ENCODE measurements at regions not wholly inside any gene's neighbourhood (a gene's known extent, or its start where the extent isn't known, plus 50 kb on each side); places are given as distances from the start of the nearest gene placed in this dataset.

GRCh38 chr2:104358122-104358521, 495.8 kb upstream of the POU3F3 start:
- CTCF ChIA-PET, result no interaction called here
- Histone ChIP-seq H3K9me3 (ENCODE audit: control insufficient read depth, insufficient read depth, low read length) (peaks cover 29% of the 10 kb centered on the region), H3K4me3 (ENCODE audit: low read depth, low read length) (no peak overlapping the region), H3K27ac (ENCODE audit: low read depth, low read length) (no peak overlapping the region), H3K27me3 (ENCODE audit: control insufficient read depth, insufficient read depth, low read length) (no peaks in the 10 kb centered on the region)
- POLR2A ChIA-PET, result no interaction called here
- TF ChIP-seq CTCF (IDR thresholded peaks at IDR 0.05; ENCODE audit: low read depth, low read length), result no peak
- DNase-seq (ENCODE audit: low read depth, low spot score), result no peak

- no peaks in the 10 kb centered on the region for H3K27me3 ChIP-seq (ENCODE audit: control insufficient read depth, insufficient read depth, low read length)
- H3K4me3 ChIP-seq (ENCODE audit: low read depth, low read length), result no peak overlapping the region
- CTCF ChIA-PET, result no interaction called here
- POLR2A ChIA-PET, result no interaction called here
- H3K9me3 ChIP-seq (ENCODE audit: control insufficient read depth, insufficient read depth, low read length), result peaks cover 15% of the 10 kb centered on the region
- H3K27ac ChIP-seq (ENCODE audit: low read depth, low read length), result no peak overlapping the region
- no peak for TF ChIP-seq CTCF (IDR thresholded peaks at IDR 0.05; ENCODE audit: low read depth, low read length)
- DNase-seq (ENCODE audit: low read depth, low spot score), result no peak
Measured at GRCh38 chr2:104361414-104361813, 492.5 kb upstream of the POU3F3 start.

GRCh38 chr2:104368089-104368488, 485.8 kb upstream of the POU3F3 start:
- CTCF ChIA-PET, result no interaction called here
- POLR2A ChIA-PET, result no interaction called here
- Histone ChIP-seq H3K4me3 (ENCODE audit: low read depth, low read length) (no peak overlapping the region), H3K27me3 (ENCODE audit: control insufficient read depth, insufficient read depth, low read length) (no peaks in the 10 kb centered on the region), H3K27ac (ENCODE audit: low read depth, low read length) (no peak overlapping the region), H3K9me3 (ENCODE audit: control insufficient read depth, insufficient read depth, low read length) (peaks cover 11% of the 10 kb centered on the region)
- no peak for TF ChIP-seq CTCF (IDR thresholded peaks at IDR 0.05; ENCODE audit: low read depth, low read length)
- no peak for DNase-seq (ENCODE audit: low read depth, low spot score)

GRCh38 chr2:104371087-104371781, 482.7 kb upstream of the POU3F3 start:
- Histone ChIP-seq H3K27me3 (ENCODE audit: control insufficient read depth, insufficient read depth, low read length) (no peaks in the 10 kb centered on the region), H3K4me3 (ENCODE audit: low read depth, low read length) (no peak overlapping the region), H3K27ac (ENCODE audit: low read depth, low read length) (no peak overlapping the region), H3K9me3 (ENCODE audit: control insufficient read depth, insufficient read depth, low read length) (peaks cover 14% of the 10 kb centered on the region)
- POLR2A ChIA-PET, result no interaction called here
- TF ChIP-seq CTCF (IDR thresholded peaks at IDR 0.05; ENCODE audit: low read depth, low read length), result no peak
- CTCF ChIA-PET, result interaction anchor here (0.7 kb wide), 1 partner anchor 12 kb away, joined by 3 read pairs; no protein-coding TSS in a partner anchor
- no peak for DNase-seq (ENCODE audit: low read depth, low spot score)

- TF ChIP-seq CTCF (IDR thresholded peaks at IDR 0.05; ENCODE audit: low read depth, low read length), result no peak
- Histone ChIP-seq H3K4me3 (ENCODE audit: low read depth, low read length) (no peak overlapping the region), H3K9me3 (ENCODE audit: control insufficient read depth, insufficient read depth, low read length) (peaks cover 14% of the 10 kb centered on the region), H3K27ac (ENCODE audit: low read depth, low read length) (no peak overlapping the region), H3K27me3 (ENCODE audit: control insufficient read depth, insufficient read depth, low read length) (no peaks in the 10 kb centered on the region)
- POLR2A ChIA-PET, result no interaction called here
- no peak for DNase-seq (ENCODE audit: low read depth, low spot score)
- CTCF ChIA-PET, result no interaction called here
Measured at GRCh38 chr2:104375206-104375605, 478.7 kb upstream of the POU3F3 start.

Measured in AG04450 (cell line).